OCI-LY7 (cell line): ENCODE measurements at regions not wholly inside any gene's neighbourhood (a gene's known extent, or its start where the extent isn't known, plus 50 kb on each side); places are given as distances from the start of the nearest gene placed in this dataset.

Experiments used
- BruUV-seq: library from RNA; stranded (reverse); fragments of 400-500 nt; replicated peaks from 2 replicates; lab custom pipeline; 2021; lab: Mats Ljungman, UMichigan
- CTCF ChIA-PET: fragments of 300-600 bp; sonication (Branson Sonifier 250); formaldehyde crosslinking; loops from one replicate; lab custom pipeline; 2022; ENCODE audit warnings: antibody characterized with exemption; ENCODE audit not compliant: unreplicated experiment; lab: Charles Lee
- POLR2A ChIA-PET: fragments of 300-600 bp; sonication (Branson Sonifier 250); formaldehyde crosslinking; loops from one replicate; lab custom pipeline; 2022; ENCODE audit warnings: antibody characterized with exemption; lab: Charles Lee
- DNase-seq: peaks from one replicate; pipeline ENCODE4 v3.0.0-alpha.2; 2015; ENCODE audit warnings: low spot score
- H2AFZ ChIP-seq: fragments of 200-600 bp; sonication (generic), shearing (Covaris generic); 2 replicates; pipeline ENCODE4 v1.6.1; 2014; ENCODE audit warnings: mild to moderate bottlenecking, antibody characterized with exemption, low read length, moderate library complexity
- H3K27ac ChIP-seq: fragments of 200-600 bp; sonication (generic); 2 replicates; pipeline ENCODE4 v1.5.1; 2014; ENCODE audit warnings: mixed run types, low read depth, mild to moderate bottlenecking, moderate library complexity, low read length, inconsistent platforms; ENCODE audit not compliant: poor library complexity, severe bottlenecking
- H3K36me3 ChIP-seq: fragments of 200-600 bp; sonication (generic); 2 replicates; pipeline ENCODE4 v1.6.1; 2014; ENCODE audit warnings: mild to moderate bottlenecking, antibody characterized with exemption, low read length, moderate library complexity, mixed read lengths; ENCODE audit not compliant: insufficient read depth
- H3K4me1 ChIP-seq: fragments of 200-600 bp; sonication (generic); 2 replicates; pipeline ENCODE4 v1.5.1; 2014; ENCODE audit warnings: mild to moderate bottlenecking, low read length; ENCODE audit not compliant: insufficient read depth, poor library complexity, severe bottlenecking
- H3K4me2 ChIP-seq: fragments of 200-600 bp; sonication (generic); 2 replicates; pipeline ENCODE4 v1.6.1; 2014; ENCODE audit warnings: mild to moderate bottlenecking, low read length
- H3K4me3 ChIP-seq: fragments of 200-600 bp; sonication (generic); 2 replicates; pipeline ENCODE4 v1.5.1; 2014; ENCODE audit warnings: mild to moderate bottlenecking, low read depth, low read length; ENCODE audit not compliant: poor library complexity, severe bottlenecking
- H3K79me2 ChIP-seq: fragments of 200-600 bp; sonication (generic); 2 replicates; pipeline ENCODE4 v1.6.1; 2016; ENCODE audit warnings: low read depth, mild to moderate bottlenecking, low read length, moderate library complexity, mixed read lengths; ENCODE audit not compliant: insufficient read depth
- H3K9me2 ChIP-seq: fragments of 200-600 bp; sonication (generic); 2 replicates; pipeline ENCODE4 v1.6.1; 2016; ENCODE audit warnings: mild to moderate bottlenecking, low read length, mixed read lengths; ENCODE audit not compliant: insufficient read depth
- H3K9me3 ChIP-seq: fragments of 200-600 bp; sonication (generic); 2 replicates; pipeline ENCODE4 v1.6.1; 2014; ENCODE audit warnings: mild to moderate bottlenecking, mixed run types, low read length, mixed read lengths
- H4K20me1 ChIP-seq: fragments of 200-600 bp; sonication (generic); 2 replicates; pipeline ENCODE4 v1.6.1; 2014; ENCODE audit warnings: mild to moderate bottlenecking, antibody characterized with exemption, low read length, moderate library complexity, mixed read lengths; ENCODE audit not compliant: insufficient read depth
- EZH2phosphoT487 ChIP-seq: fragments of 200-600 bp; sonication (generic); IDR thresholded peaks from 2 replicates; pipeline ENCODE4 v1.6.1; 2018; ENCODE audit warnings: low read depth, borderline replicate concordance, mild to moderate bottlenecking, mixed run types, antibody characterized with exemption, low read length, moderate library complexity, mixed read lengths
- intact Hi-C: fragments of 100-400 bp; cut with micrococcal nuclease; formaldehyde crosslinking; loops from one replicate; pipeline ENCODE4 v1.10.0; 2022; ENCODE audit not compliant: unreplicated experiment
- TF ChIP-seq, protein P1 (sequence below): fragments of 200-600 bp; sonication (generic); conservative IDR thresholded peaks from 2 replicates; pipeline ENCODE4 v1.5.1; 2014; ENCODE audit warnings: mild to moderate bottlenecking, antibody characterized with exemption, low read length, moderate library complexity, mixed read lengths

- TF ChIP-seq EZH2phosphoT487, result no peak
- TF ChIP-seq, protein P1, sequence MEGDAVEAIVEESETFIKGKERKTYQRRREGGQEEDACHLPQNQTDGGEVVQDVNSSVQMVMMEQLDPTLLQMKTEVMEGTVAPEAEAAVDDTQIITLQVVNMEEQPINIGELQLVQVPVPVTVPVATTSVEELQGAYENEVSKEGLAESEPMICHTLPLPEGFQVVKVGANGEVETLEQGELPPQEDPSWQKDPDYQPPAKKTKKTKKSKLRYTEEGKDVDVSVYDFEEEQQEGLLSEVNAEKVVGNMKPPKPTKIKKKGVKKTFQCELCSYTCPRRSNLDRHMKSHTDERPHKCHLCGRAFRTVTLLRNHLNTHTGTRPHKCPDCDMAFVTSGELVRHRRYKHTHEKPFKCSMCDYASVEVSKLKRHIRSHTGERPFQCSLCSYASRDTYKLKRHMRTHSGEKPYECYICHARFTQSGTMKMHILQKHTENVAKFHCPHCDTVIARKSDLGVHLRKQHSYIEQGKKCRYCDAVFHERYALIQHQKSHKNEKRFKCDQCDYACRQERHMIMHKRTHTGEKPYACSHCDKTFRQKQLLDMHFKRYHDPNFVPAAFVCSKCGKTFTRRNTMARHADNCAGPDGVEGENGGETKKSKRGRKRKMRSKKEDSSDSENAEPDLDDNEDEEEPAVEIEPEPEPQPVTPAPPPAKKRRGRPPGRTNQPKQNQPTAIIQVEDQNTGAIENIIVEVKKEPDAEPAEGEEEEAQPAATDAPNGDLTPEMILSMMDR, result no peak
- ChIA-PET POLR2A (no interaction called here), CTCF (no interaction called here)
- Histone ChIP-seq H2AFZ (no peak overlapping the region), H3K4me3 (no peak overlapping the region), H3K79me2 (no peaks in the 10 kb centered on the region), H3K4me2 (no peak overlapping the region), H3K4me1 (no peaks in the 10 kb centered on the region), H3K27ac (no peak overlapping the region), H3K36me3 (no peaks in the 10 kb centered on the region), H3K9me2 (no peaks in the 10 kb centered on the region), H3K9me3 (no peaks in the 10 kb centered on the region), H4K20me1 (no peaks in the 10 kb centered on the region)
- no peak for DNase-seq
- intact Hi-C loops, result no loop called here
- no TSS peak for BruUV-seq
These were observed 1025.0 kb downstream of the RAB28 start for GRCh38 chr4:12459126-12459525.

DNA sequence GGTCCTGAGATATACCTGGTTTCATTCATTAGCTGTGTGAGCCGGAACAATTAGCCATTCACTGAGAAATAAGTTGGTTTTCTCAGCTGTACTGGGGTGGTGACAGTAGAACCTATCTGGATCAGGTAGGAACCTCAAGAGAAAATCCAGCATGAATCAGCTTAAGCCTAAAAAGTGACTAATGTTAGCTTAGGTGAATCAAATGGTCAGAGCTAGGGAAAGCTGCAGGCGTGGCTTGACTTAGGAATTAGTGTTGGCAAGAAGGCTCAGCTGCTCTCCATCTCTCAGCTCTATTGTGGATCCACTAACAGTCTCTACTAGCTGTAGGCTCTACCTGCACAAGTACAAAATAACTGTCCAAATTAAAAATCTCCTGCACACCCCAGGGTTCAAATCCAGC is 1025.5 kb downstream of the RAB28 start:
- Histone ChIP-seq H3K79me2 (no peaks in the 10 kb centered on the region), H3K9me2 (no peaks in the 10 kb centered on the region), H2AFZ (no peak overlapping the region), H3K9me3 (no peaks in the 10 kb centered on the region), H3K27ac (no peak overlapping the region), H4K20me1 (no peaks in the 10 kb centered on the region), H3K36me3 (no peaks in the 10 kb centered on the region), H3K4me1 (no peaks in the 10 kb centered on the region), H3K4me2 (no peak overlapping the region), H3K4me3 (no peak overlapping the region)
- POLR2A ChIA-PET, result interaction anchor here (0.7 kb wide), 1 partner anchor 15 kb away, joined by 3 read pairs; no protein-coding TSS in a partner anchor
- intact Hi-C loops, result no loop called here
- CTCF ChIA-PET, result no interaction called here
- TF ChIP-seq EZH2phosphoT487, result no peak
- TF ChIP-seq, protein P1, result no peak
- no peak for DNase-seq
- no TSS peak for BruUV-seq

GRCh38 chr4:12452291-12452690 is 1023.6 kb upstream of the HS3ST1 start:
- intact Hi-C loops, result no loop called here
- Histone ChIP-seq H3K4me2 (no peak overlapping the region), H3K36me3 (no peaks in the 10 kb centered on the region), H3K9me2 (no peaks in the 10 kb centered on the region), H3K4me1 (no peaks in the 10 kb centered on the region), H3K79me2 (no peaks in the 10 kb centered on the region), H3K27ac (no peak overlapping the region), H3K4me3 (no peak overlapping the region), H2AFZ (no peak overlapping the region), H4K20me1 (no peaks in the 10 kb centered on the region), H3K9me3 (no peaks in the 10 kb centered on the region)
- DNase-seq, result no peak
- POLR2A ChIA-PET, result no interaction called here
- TF ChIP-seq, protein P1, result no peak
- TF ChIP-seq EZH2phosphoT487, result no peak
- no TSS peak for BruUV-seq
- CTCF ChIA-PET, result no interaction called here
